Mesenchymal stem cell (in vitro differentiated cells and primary cell): ENCODE measurements at regions not wholly inside any gene's neighbourhood (a gene's known extent, or its start where the extent isn't known, plus 50 kb on each side); places are given as distances from the start of the nearest gene placed in this dataset.

ENCODE experiments used
- DNase-seq: peaks from one replicate; pipeline ENCODE4 v3.0.0-alpha.2; 2013
- H2AFZ ChIP-seq: one replicate; pipeline ENCODE4 v1.6.1; 2013; ENCODE audit warnings: low read depth, mild to moderate bottlenecking, control low read depth, inconsistent platforms, low read length, moderate library complexity
- H2AK5ac ChIP-seq: 2 replicates; pipeline ENCODE4 v1.6.1; 2013; ENCODE audit warnings: low read length, moderate library complexity, mild to moderate bottlenecking, inconsistent platforms; ENCODE audit not compliant: severe bottlenecking
- H2BK120ac ChIP-seq: one replicate; pipeline ENCODE4 v1.6.1; 2013; ENCODE audit warnings: low read depth, mild to moderate bottlenecking, inconsistent platforms, low read length, moderate library complexity
- H2BK12ac ChIP-seq, 2 experiments: one replicate each; pipeline ENCODE4 v1.6.1; 2013; ENCODE audit warnings: inconsistent platforms in 2 of 2, low read length in 2 of 2, mild to moderate bottlenecking in 2 of 2, moderate library complexity in 2 of 2, control low read depth in 1 of 2
- H2BK15ac ChIP-seq: one replicate; pipeline ENCODE4 v1.6.1; 2013; ENCODE audit warnings: mild to moderate bottlenecking, low read depth, inconsistent platforms; ENCODE audit not compliant: poor library complexity, severe bottlenecking
- H2BK5ac ChIP-seq: 2 replicates; pipeline ENCODE4 v1.6.1; 2013; ENCODE audit warnings: low read depth, mild to moderate bottlenecking, low read length, control low read depth, inconsistent platforms; ENCODE audit not compliant: poor library complexity, severe bottlenecking
- H3K14ac ChIP-seq, 2 experiments: one replicate each; pipeline ENCODE4 v1.6.1; 2013; ENCODE audit warnings: inconsistent platforms in 2 of 2, low read length in 2 of 2, control low read depth in 1 of 2, mild to moderate bottlenecking in 1 of 2, moderate library complexity in 1 of 2
- H3K18ac ChIP-seq, 2 experiments: one replicate each; pipeline ENCODE4 v1.6.1; 2013; ENCODE audit warnings: inconsistent platforms in 2 of 2, low read length in 2 of 2, control low read depth in 1 of 2, low read depth in 1 of 2, mild to moderate bottlenecking in 1 of 2
- H3K23ac ChIP-seq, 2 experiments: one replicate each; pipeline ENCODE4 v1.6.1; 2013; ENCODE audit warnings: inconsistent platforms in 2 of 2, low read length in 2 of 2, mild to moderate bottlenecking in 2 of 2, moderate library complexity in 2 of 2, control low read depth in 1 of 2
- H3K27ac ChIP-seq: 2 replicates; pipeline ENCODE4 v1.5.1; 2013; ENCODE audit warnings: mild to moderate bottlenecking, moderate library complexity, low read length, control low read depth, inconsistent platforms; ENCODE audit not compliant: poor library complexity, severe bottlenecking
- H3K27me3 ChIP-seq, 2 experiments: 2 replicates each; pipeline versions ENCODE4 v1.6.1 to v1.7.0; 2013; ENCODE audit warnings: low read length in 2 of 2, mild to moderate bottlenecking in 2 of 2, moderate library complexity in 2 of 2, control low read depth in 1 of 2, inconsistent platforms in 1 of 2; ENCODE audit not compliant: control insufficient read depth in 1 of 2, insufficient read depth in 1 of 2
- H3K36me3 ChIP-seq, 2 experiments: 2 replicates each; pipeline versions ENCODE4 v1.6.1 to v1.7.0; 2013; ENCODE audit warnings: low read length in 2 of 2, control low read depth in 1 of 2, inconsistent platforms in 1 of 2, low read depth in 1 of 2, mild to moderate bottlenecking in 1 of 2; ENCODE audit not compliant: insufficient read depth in 2 of 2, control insufficient read depth in 1 of 2
- H3K4ac ChIP-seq, 2 experiments: one replicate each; pipeline ENCODE4 v1.6.1; 2013; ENCODE audit warnings: inconsistent platforms in 2 of 2, low read length in 2 of 2, mild to moderate bottlenecking in 2 of 2, moderate library complexity in 2 of 2, control low read depth in 1 of 2, low read depth in 1 of 2
- H3K4me1 ChIP-seq: 2 replicates; pipeline ENCODE4 v1.6.1; 2013; ENCODE audit warnings: low read depth, low read length, control low read depth; ENCODE audit not compliant: control insufficient read depth, insufficient read depth
- H3K4me2 ChIP-seq: 2 replicates; pipeline ENCODE4 v1.6.1; 2013; ENCODE audit warnings: low read length, mild to moderate bottlenecking, inconsistent platforms; ENCODE audit not compliant: poor library complexity, severe bottlenecking
- H3K4me3 ChIP-seq, 2 experiments: 2 replicates each; pipeline versions ENCODE4 v1.5.1 to v1.7.0; 2013; ENCODE audit warnings: low read length in 2 of 2, mild to moderate bottlenecking in 2 of 2, control low read depth in 1 of 2, low read depth in 1 of 2; ENCODE audit not compliant: insufficient read depth in 1 of 2
- H3K79me1 ChIP-seq: replicated peaks from 2 replicates; pipeline ENCODE4 v1.6.1; 2013; ENCODE audit warnings: mild to moderate bottlenecking, control low read depth, low read length, inconsistent platforms; ENCODE audit not compliant: poor library complexity, severe bottlenecking
- H3K9ac ChIP-seq: 2 replicates; pipeline ENCODE4 v1.7.0; 2013; ENCODE audit warnings: mild to moderate bottlenecking, low read length, moderate library complexity
- H3K9me3 ChIP-seq: 2 replicates; pipeline ENCODE4 v1.7.0; 2013; ENCODE audit warnings: mild to moderate bottlenecking, low read length; ENCODE audit not compliant: control insufficient read depth
- H4K8ac ChIP-seq: one replicate; pipeline ENCODE4 v1.6.1; 2013; ENCODE audit warnings: inconsistent platforms, mild to moderate bottlenecking, low read length, moderate library complexity
- H4K91ac ChIP-seq: one replicate; pipeline ENCODE4 v1.6.1; 2013; ENCODE audit warnings: mild to moderate bottlenecking, low read length, inconsistent platforms
- WGBS: methylation state at CpG from one replicate; pipeline ENCODE4 v1.1.7; 2013; ENCODE audit warnings: mixed read lengths; 5-methylcytosine and 5-hydroxymethylcytosine counted together

- WGBS, result no CpG with 5 or more reads among the region's 1 CpG
- Histone ChIP-seq H3K9ac (no peak overlapping the region), H3K14ac (no peak overlapping the region), H3K36me3 (no peaks in the 10 kb centered on the region), H3K79me1 (no peaks in the 10 kb centered on the region), H3K27ac (no peak overlapping the region), H3K9me3 (peaks cover 4% of the 10 kb centered on the region), H4K91ac (no peak overlapping the region), H4K8ac (no peak overlapping the region), H2BK15ac (no peak overlapping the region), H3K27me3 (no peaks in the 10 kb centered on the region), H2BK120ac (no peak overlapping the region), H2AK5ac (no peak overlapping the region), H3K23ac (no peak overlapping the region), H3K4me3 (no peak overlapping the region), H2BK12ac (no peak overlapping the region), H3K4ac (no peak overlapping the region), H3K18ac (no peak overlapping the region), H2AFZ (no peak overlapping the region), H3K4me2 (no peak overlapping the region), H2BK5ac (no peak overlapping the region), H3K4me1 (no peaks in the 10 kb centered on the region)
- no peak for DNase-seq
Measured at GRCh38 chr18:28342231-28342630, 165.3 kb upstream of the CDH2 start.

- H2AFZ ChIP-seq, result no peak overlapping the region
- no peak overlapping the region for H3K9ac ChIP-seq
- WGBS, result 100% methylated on average over 1 of the region's 1 CpG
- H4K8ac ChIP-seq, result no peak overlapping the region
- no peak overlapping the region for H2BK12ac ChIP-seq
- no peak overlapping the region for H4K91ac ChIP-seq
- DNase-seq, result no peak
- no peak overlapping the region for H2BK5ac ChIP-seq
- H3K27me3 ChIP-seq, result no peaks in the 10 kb centered on the region
- H3K36me3 ChIP-seq, result no peaks in the 10 kb centered on the region
- H3K4me2 ChIP-seq, result no peak overlapping the region
- H3K27ac ChIP-seq, result no peak overlapping the region
- H3K18ac ChIP-seq, result no peak overlapping the region
- no peak overlapping the region for H3K4me3 ChIP-seq
- no peaks in the 10 kb centered on the region for H3K79me1 ChIP-seq
- no peaks in the 10 kb centered on the region for H3K4me1 ChIP-seq
- H3K14ac ChIP-seq, result no peak overlapping the region
- no peak overlapping the region for H2BK120ac ChIP-seq
- H2BK15ac ChIP-seq, result no peak overlapping the region
- peaks cover 4% of the 10 kb centered on the region for H3K9me3 ChIP-seq
- no peak overlapping the region for H3K23ac ChIP-seq
- no peak overlapping the region for H3K4ac ChIP-seq
- no peak overlapping the region for H2AK5ac ChIP-seq
Measured at GRCh38 chr18:28338316-28338715, 161.4 kb upstream of the CDH2 start.

GRCh38 chr18:28334516-28334915 is 157.6 kb upstream of the CDH2 start:
- peaks cover 4% of the 10 kb centered on the region for H3K9me3 ChIP-seq
- no peak overlapping the region for H2BK12ac ChIP-seq
- no peaks in the 10 kb centered on the region for H3K4me1 ChIP-seq
- no peak overlapping the region for H3K27ac ChIP-seq
- no peak overlapping the region for H2BK120ac ChIP-seq
- no peak overlapping the region for H2BK5ac ChIP-seq
- no peak overlapping the region for H2BK15ac ChIP-seq
- H2AFZ ChIP-seq, result no peak overlapping the region
- H3K4ac ChIP-seq, result no peak overlapping the region
- no peak overlapping the region for H3K23ac ChIP-seq
- WGBS, result 100% methylated on average over 1 of the region's 1 CpG
- H3K36me3 ChIP-seq, result no peaks in the 10 kb centered on the region
- no peak overlapping the region for H3K9ac ChIP-seq
- no peak overlapping the region for H3K4me2 ChIP-seq
- no peak overlapping the region for H3K14ac ChIP-seq
- H3K79me1 ChIP-seq, result no peaks in the 10 kb centered on the region
- no peak overlapping the region for H2AK5ac ChIP-seq
- no peak overlapping the region for H3K18ac ChIP-seq
- H4K91ac ChIP-seq, result no peak overlapping the region
- no peak overlapping the region for H4K8ac ChIP-seq
- DNase-seq, result no peak
- H3K4me3 ChIP-seq, result no peak overlapping the region
- no peaks in the 10 kb centered on the region for H3K27me3 ChIP-seq

GRCh38 chr18:28332071-28332470 is 155.1 kb upstream of the CDH2 start:
- no peak for DNase-seq

More at GRCh38 chr18:28332071-28332470, 155.1 kb upstream of the CDH2 start:
- Histone ChIP-seq H3K4me3 (no peak overlapping the region), H2AK5ac (no peak overlapping the region), H2AFZ (no peak overlapping the region), H3K27ac (no peak overlapping the region), H3K4me2 (no peak overlapping the region), H3K79me1 (no peaks in the 10 kb centered on the region), H3K27me3 (no peaks in the 10 kb centered on the region), H2BK15ac (no peak overlapping the region), H3K14ac (no peak overlapping the region), H2BK5ac (no peak overlapping the region), H3K9me3 (no peaks in the 10 kb centered on the region), H2BK120ac (no peak overlapping the region), H3K18ac (no peak overlapping the region), H3K36me3 (no peaks in the 10 kb centered on the region), H4K8ac (no peak overlapping the region), H4K91ac (no peak overlapping the region), H3K4me1 (no peaks in the 10 kb centered on the region), H3K23ac (no peak overlapping the region), H2BK12ac (no peak overlapping the region), H3K9ac (no peak overlapping the region), H3K4ac (no peak overlapping the region)
- 100% methylated on average over 1 of the region's 3 CpGs for WGBS
